ENCODE measurements at regions not wholly inside any gene's neighbourhood (a gene's known extent, or its start where the extent isn't known, plus 50 kb on each side); places are given as distances from the start of the nearest gene placed in this dataset.

DNA sequence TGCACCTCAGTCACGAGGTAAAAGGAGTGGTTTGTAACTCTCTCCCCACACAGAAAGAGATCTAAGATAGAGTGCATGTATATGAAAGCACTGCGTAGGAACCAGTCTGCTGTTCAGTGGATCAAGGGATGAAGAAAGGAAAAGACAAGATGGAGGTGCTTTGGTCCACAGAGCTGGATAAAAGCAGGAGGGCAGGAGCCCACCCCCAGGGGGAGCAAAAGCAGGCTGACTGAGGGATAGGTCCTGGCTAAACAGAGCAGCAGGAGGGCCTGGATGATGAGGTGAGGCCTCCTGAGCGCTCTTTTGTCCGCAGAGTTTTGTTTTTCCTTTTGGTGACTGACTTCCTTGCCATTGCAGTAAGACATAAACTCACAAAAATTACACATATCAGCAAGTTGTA lies 293.5 kb upstream of the C9orf72 start:
- H3K9me3 ChIP-seq (ENCODE audit: control insufficient read depth, insufficient read depth, low read length): peaks cover 2% of the 10 kb centered on the region
- H3K9ac ChIP-seq (ENCODE audit: low read depth, low read length): no peak overlapping the region
- H3K4me1 ChIP-seq (ENCODE audit: insufficient read depth, low read length): no peaks in the 10 kb centered on the region; the same call in 1 of the 2 replicates
- H3K36me3 ChIP-seq (ENCODE audit: insufficient read depth, low read length): no peaks in the 10 kb centered on the region

DNA sequence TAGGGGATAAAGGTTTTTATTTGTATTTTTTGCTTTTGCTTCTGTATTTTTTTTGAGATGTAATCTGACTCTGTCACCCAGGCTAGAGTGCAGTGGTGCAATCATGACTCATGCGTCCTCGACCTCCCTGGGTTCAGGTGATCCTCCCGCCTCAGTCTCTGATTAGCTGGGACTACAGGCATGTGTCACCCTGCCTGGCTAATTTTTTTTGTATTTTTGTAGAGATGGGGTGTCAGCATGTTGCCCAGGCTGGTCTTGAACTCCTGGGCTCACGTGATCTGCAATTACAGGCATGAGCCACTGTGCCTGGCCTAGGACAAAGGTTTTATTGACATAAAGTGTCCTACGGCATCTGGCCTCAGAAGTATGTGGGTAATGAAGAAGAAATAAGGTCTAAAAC lies 297.1 kb upstream of the C9orf72 start:
- Histone ChIP-seq H3K9ac (ENCODE audit: low read depth, low read length) (no peak overlapping the region), H3K36me3 (ENCODE audit: insufficient read depth, low read length) (no peaks in the 10 kb centered on the region), H3K9me3 (ENCODE audit: control insufficient read depth, insufficient read depth, low read length) (peaks cover 2% of the 10 kb centered on the region), H3K4me1 (ENCODE audit: insufficient read depth, low read length) (no peaks in the 10 kb centered on the region)

DNA sequence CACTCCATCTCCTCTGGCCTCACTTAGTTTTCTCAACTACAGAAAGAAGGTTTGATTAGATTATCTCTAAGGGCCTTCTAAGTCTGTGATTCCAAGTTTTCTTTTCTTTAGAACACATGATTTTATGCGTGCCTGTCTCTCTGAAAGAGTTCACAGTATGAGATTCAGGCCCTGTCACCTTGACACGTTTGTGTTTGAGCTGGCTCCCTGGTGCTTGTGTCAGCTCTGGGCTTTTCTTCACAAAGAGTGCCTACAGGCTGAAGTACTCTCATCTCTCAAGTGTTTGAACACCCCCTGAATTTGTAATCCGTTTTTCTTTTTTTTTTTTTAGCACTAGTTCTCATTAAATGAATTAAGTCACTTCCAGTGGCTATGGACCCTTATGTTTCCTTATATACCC lies 306.9 kb upstream of the C9orf72 start:
- Histone ChIP-seq H3K4me1 (ENCODE audit: insufficient read depth, low read length) (no peaks in the 10 kb centered on the region), H3K36me3 (ENCODE audit: insufficient read depth, low read length) (no peaks in the 10 kb centered on the region; the same call in 1 of the 2 replicates), H3K9me3 (ENCODE audit: control insufficient read depth, insufficient read depth, low read length) (peaks cover 8% of the 10 kb centered on the region; the same call in 1 of the 2 replicates), H3K9ac (ENCODE audit: low read depth, low read length) (no peak overlapping the region)

DNA sequence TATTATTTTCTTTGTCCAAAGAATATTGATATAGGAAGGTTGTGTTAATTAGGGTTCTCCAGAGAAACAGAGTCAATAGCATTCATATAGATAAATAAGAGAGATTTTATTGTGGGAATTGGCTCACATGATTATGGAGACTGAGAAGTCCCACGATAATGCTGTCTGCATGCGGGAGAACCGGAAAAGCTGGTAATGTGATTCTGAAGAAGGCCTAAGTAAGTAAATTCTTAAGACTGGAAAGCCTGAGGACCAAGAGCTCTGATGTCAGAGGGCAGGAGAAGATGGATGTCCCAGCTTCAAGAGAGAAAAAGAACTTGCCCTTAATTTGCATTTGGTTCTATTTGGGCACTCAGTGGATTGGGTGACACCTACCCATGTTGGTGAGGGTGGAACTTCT lies 307.4 kb upstream of the C9orf72 start:
- peaks cover 8% of the 10 kb centered on the region; the same call in 1 of the 2 replicates for H3K9me3 ChIP-seq (ENCODE audit: control insufficient read depth, insufficient read depth, low read length)
- no peaks in the 10 kb centered on the region for H3K4me1 ChIP-seq (ENCODE audit: insufficient read depth, low read length)

DNA sequence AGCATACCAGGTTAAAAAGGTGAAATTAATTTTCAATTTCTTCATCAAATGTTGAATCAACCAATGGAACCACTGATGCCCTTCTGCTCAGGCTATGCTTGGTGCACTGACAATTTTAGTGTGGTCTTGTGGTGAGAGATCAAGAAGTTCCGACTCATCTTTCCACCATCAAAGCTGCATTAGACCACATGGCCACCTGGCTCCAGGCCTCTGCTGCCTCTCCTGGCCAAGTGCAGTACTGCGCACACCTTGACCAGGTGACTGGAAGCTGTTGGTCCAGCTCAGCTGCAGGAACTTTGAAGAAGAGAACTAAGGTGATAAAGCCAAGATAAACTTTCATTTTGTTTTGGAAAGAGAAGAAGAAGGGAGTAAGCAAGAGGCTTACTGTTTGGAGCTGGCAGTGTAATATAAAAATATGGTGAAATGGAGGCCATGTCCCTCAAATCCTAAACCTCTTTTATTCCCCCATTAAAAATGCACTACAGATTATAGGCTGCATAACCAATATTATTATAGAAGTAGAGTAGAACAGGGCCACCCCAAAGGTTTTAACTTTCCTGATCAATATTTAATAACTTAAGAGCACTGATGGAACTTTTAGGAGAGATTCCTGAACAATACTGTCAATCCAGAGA lies 315.5 kb upstream of the C9orf72 start:
- Histone ChIP-seq H3K9me3 (ENCODE audit: control insufficient read depth, insufficient read depth, low read length) (peaks cover 5% of the 10 kb centered on the region; the same call in 1 of the 2 replicates), H3K9ac (ENCODE audit: low read depth, low read length) (no peak overlapping the region), H3K36me3 (ENCODE audit: insufficient read depth, low read length) (no peaks in the 10 kb centered on the region), H3K4me1 (ENCODE audit: insufficient read depth, low read length) (no peaks in the 10 kb centered on the region)

More for the DNA sequence above, 307.4 kb upstream of the C9orf72 start:
- Histone ChIP-seq H3K9ac (ENCODE audit: low read depth, low read length) (no peak overlapping the region), H3K36me3 (ENCODE audit: insufficient read depth, low read length) (no peaks in the 10 kb centered on the region; the same call in 1 of the 2 replicates)

DNA sequence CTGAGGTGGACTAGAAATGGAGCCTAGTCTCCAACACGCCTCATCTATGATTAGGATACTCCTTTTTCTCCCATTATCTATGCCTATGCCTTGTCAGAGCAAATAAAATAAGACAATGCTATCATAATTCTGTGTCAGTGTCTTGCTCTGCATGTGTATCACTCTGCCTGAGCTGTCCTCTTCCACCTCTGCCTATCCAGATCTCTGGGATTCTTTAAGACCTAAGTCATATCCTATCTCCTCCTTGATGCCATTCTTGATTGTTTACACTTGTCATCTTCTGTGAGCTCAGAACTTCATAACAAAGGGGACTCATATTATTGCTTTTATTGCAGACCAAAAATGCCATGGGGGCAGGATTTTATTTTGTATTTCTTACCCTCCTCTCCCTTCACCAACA lies 351.2 kb upstream of the C9orf72 start:
- Histone ChIP-seq H3K36me3 (ENCODE audit: insufficient read depth, low read length) (no peaks in the 10 kb centered on the region), H3K4me1 (ENCODE audit: insufficient read depth, low read length) (no peaks in the 10 kb centered on the region), H3K9ac (ENCODE audit: low read depth, low read length) (no peak overlapping the region), H3K9me3 (ENCODE audit: control insufficient read depth, insufficient read depth, low read length) (no peaks in the 10 kb centered on the region)

DNA sequence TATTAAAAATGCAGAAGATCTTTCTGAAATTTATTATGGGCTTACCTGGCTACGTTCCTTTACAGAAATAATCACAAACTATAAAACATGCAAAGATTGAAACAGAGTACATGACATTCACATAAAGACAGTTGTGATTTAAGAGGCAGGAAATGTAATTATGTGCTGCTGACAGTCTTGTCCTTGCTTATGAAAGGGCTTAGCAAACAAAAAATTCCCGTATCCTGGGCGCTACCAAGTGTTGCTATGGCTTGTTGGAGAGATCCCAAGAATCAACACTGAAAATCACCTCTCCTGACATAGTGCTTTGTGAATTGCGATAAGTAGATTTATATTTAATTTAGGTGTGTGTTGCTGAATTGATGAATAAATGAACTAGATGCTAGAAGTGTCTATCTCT lies 352.5 kb upstream of the C9orf72 start:
- H3K9me3 ChIP-seq (ENCODE audit: control insufficient read depth, insufficient read depth, low read length): no peaks in the 10 kb centered on the region
- no peak overlapping the region for H3K9ac ChIP-seq (ENCODE audit: low read depth, low read length)
- H3K4me1 ChIP-seq (ENCODE audit: insufficient read depth, low read length): no peaks in the 10 kb centered on the region
- H3K36me3 ChIP-seq (ENCODE audit: insufficient read depth, low read length): no peaks in the 10 kb centered on the region

DNA sequence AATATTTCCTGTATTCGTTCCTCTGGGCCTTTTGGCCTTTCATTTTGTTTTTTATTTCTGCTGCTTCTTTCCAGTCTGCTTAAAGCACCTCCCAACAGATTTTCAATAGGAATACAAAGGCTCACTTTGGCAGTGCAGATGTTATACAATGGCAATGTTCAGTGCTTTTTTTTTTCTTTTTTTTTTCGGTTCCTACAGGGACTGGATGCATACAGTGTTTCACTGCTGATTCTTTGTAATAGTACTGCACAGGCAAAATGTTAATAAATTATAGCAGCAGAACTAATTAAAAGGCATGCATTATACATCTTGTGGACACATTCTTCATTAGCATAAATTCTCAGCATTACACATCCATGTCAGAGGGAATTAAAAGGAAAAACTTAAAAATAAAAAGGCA lies 356.6 kb upstream of the C9orf72 start:
- Histone ChIP-seq H3K9ac (ENCODE audit: low read depth, low read length) (no peak overlapping the region), H3K36me3 (ENCODE audit: insufficient read depth, low read length) (no peaks in the 10 kb centered on the region), H3K4me1 (ENCODE audit: insufficient read depth, low read length) (no peaks in the 10 kb centered on the region), H3K9me3 (ENCODE audit: control insufficient read depth, insufficient read depth, low read length) (no peaks in the 10 kb centered on the region)

DNA sequence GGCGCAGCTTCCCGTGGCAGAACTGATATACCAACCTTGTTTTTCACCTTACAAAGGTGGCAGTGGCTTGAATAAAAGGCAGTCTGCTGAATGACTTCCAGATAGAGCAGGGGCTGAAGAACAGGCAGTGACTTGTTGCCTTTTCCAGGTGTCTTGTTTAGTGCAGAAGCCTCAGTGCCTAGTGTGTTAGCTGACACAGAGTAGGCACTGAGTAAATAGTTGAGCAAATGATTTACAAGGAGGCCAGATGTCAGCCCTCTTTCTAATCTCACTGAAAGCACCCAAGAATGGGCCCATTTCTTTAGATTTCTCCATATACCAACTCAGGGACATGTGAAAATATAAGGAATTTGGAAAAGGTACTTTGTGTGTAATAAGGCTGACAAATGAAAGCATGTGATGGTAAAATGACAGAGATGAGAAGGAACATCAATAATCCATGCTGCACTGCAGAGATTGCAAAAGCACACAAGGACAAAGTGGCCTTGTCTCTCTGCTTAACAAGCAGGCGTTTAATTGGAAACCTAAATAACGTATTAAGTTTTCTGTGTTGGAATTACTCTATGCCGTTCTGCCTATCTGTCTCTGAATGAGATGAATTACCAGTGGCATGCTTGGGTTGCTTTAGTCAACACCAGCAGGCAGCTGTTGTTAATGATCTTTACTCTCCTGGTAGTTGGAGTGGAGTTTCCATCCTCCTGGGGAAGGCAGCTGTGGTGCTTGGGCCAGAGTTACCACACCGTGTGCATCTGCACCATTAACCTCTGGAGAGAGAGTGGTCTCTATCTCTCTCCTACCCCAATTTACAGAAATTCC lies 360.1 kb upstream of the C9orf72 start:
- H3K9me3 ChIP-seq (ENCODE audit: control insufficient read depth, insufficient read depth, low read length): no peaks in the 10 kb centered on the region
- H3K36me3 ChIP-seq (ENCODE audit: insufficient read depth, low read length): no peaks in the 10 kb centered on the region
- H3K9ac ChIP-seq (ENCODE audit: low read depth, low read length): no peak overlapping the region
- H3K4me1 ChIP-seq (ENCODE audit: insufficient read depth, low read length): no peaks in the 10 kb centered on the region

DNA sequence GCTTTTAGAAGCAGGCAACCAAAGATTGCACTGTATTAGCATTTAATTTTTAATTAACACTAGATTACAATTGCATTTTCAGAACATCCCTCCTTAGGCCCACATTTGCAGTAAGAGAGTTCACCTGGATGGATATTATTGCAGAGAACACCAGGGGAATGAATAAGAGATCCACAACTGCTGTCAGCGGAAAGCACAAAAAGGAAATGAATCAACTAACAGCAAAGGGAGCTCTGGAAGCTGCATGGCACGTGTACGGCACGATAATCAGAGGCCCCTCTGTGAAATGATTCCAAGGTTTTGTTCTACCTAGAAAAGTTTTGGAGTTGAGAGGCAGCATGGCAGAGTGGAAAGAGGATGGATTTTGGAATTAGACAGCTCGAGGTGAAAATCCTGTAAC lies 361.2 kb upstream of the C9orf72 start:
- Histone ChIP-seq H3K9ac (ENCODE audit: low read depth, low read length) (no peak overlapping the region), H3K36me3 (ENCODE audit: insufficient read depth, low read length) (no peaks in the 10 kb centered on the region), H3K9me3 (ENCODE audit: control insufficient read depth, insufficient read depth, low read length) (no peaks in the 10 kb centered on the region), H3K4me1 (ENCODE audit: insufficient read depth, low read length) (no peaks in the 10 kb centered on the region)

DNA sequence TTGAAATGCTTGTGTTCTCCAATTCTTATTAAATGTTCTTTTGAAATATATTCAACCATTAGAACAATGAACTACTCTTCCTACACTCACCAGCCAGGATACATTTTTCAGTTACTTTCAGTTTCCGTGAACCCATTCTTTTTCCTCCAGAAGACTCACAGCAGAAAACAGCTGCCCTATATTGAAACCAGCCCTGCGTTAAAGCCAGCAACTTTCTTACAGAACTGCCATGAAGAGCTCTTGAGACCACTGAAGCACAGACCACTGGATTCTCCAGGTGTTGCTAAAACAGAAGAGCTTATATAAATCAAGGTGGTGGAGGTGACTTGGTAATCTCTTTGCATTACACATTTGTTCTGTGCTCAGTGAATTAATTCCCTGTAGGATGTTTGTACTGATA lies 365.9 kb upstream of the C9orf72 start:
- Histone ChIP-seq H3K9me3 (ENCODE audit: control insufficient read depth, insufficient read depth, low read length) (no peaks in the 10 kb centered on the region), H3K36me3 (ENCODE audit: insufficient read depth, low read length) (no peaks in the 10 kb centered on the region), H3K9ac (ENCODE audit: low read depth, low read length) (no peak overlapping the region), H3K4me1 (ENCODE audit: insufficient read depth, low read length) (peaks cover 18% of the 10 kb centered on the region; the same call in 1 of the 2 replicates)

DNA sequence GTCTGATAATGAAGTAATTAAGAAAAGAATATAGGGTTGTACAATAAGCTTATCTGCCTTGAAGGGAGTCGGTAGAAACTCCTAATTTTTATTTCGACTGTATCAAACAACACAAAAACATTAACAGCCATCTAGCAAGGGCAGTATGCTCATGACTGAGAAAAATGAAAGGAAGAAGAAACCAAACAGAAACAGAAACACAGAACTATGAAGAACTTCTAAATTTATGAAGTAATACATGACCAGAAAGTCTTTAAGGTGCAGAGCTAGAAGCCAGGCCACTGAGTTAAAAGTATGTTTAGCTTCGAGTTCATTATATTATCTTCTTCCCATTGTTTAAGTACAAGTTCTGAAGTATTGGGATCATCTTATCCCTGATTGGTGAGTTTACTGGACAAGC lies 367.3 kb upstream of the C9orf72 start:
- no peaks in the 10 kb centered on the region for H3K9me3 ChIP-seq (ENCODE audit: control insufficient read depth, insufficient read depth, low read length)
- H3K9ac ChIP-seq (ENCODE audit: low read depth, low read length): no peak overlapping the region
- no peaks in the 10 kb centered on the region for H3K36me3 ChIP-seq (ENCODE audit: insufficient read depth, low read length)
- H3K4me1 ChIP-seq (ENCODE audit: insufficient read depth, low read length): peaks cover 25% of the 10 kb centered on the region; the same call in 1 of the 2 replicates

DNA sequence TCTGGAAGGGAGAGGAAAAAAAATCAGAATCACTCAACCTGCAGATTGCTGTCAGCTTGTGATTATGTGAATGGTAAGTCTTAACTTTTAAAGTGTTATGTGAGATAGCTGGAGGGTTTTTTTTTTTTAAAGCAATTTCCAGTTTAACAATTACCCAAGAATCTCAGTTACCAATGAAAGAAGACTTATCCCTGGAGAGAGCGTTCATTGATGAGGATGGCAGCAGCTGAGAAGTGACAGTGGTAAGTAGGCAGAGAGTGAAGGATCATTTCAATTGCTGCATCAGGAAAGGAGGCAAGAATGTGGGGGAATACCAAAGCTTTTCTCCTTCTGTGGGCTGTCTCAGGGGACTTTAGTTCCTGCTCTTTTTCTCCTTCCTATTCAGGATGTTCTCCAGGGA lies 370.2 kb upstream of the C9orf72 start:
- no peak overlapping the region for H3K9ac ChIP-seq (ENCODE audit: low read depth, low read length)
- H3K36me3 ChIP-seq (ENCODE audit: insufficient read depth, low read length): no peaks in the 10 kb centered on the region
- no peaks in the 10 kb centered on the region for H3K9me3 ChIP-seq (ENCODE audit: control insufficient read depth, insufficient read depth, low read length)
- H3K4me1 ChIP-seq (ENCODE audit: insufficient read depth, low read length): peaks cover 27% of the 10 kb centered on the region; the same call in 1 of the 2 replicates

DNA sequence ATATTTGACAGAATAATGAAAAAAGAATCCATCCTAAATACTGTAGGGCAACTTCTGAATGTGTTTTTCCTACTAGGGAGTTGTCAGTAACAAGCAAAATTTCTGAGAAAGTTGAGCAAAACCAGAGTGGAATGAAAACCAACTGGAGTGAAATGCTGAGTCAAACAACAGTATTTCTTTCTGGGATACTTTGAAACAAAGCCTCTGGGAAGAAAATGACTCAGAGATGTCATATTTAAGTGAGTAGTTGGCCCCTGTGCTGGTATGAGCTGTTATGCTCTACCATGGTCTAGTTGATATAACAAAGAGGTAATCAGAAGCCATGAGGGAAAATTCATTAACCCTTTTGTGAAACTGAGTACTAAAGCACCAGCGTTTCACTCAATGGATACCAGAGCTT lies 372.1 kb upstream of the C9orf72 start:
- Histone ChIP-seq H3K36me3 (ENCODE audit: insufficient read depth, low read length) (no peaks in the 10 kb centered on the region), H3K4me1 (ENCODE audit: insufficient read depth, low read length) (peaks cover 27% of the 10 kb centered on the region; the same call in 1 of the 2 replicates), H3K9ac (ENCODE audit: low read depth, low read length) (no peak overlapping the region), H3K9me3 (ENCODE audit: control insufficient read depth, insufficient read depth, low read length) (no peaks in the 10 kb centered on the region)

DNA sequence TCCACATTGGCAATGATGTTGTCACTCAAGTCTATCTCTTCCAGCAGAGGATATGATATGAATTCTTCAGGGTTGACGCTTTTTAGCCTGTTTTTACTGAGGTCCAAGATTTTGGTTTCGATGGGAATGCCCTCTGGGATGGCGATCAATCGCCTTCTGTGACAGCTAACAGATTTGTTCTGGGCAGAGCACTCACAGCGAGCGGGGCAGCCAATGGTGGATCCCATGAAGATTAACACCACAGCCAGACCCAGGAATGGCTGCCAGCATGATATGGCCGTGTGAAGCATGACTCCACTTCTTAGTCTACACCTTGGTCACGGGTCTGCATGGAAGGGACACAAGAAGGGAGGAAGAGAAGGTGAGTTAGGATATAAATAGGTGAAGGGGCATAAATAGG lies 377.1 kb upstream of the C9orf72 start:
- H3K9me3 ChIP-seq (ENCODE audit: control insufficient read depth, insufficient read depth, low read length): no peaks in the 10 kb centered on the region
- H3K36me3 ChIP-seq (ENCODE audit: insufficient read depth, low read length): no peaks in the 10 kb centered on the region
- no peak overlapping the region for H3K9ac ChIP-seq (ENCODE audit: low read depth, low read length)
- 0 out of 2 replicates have a peak, but pooled peaks cover 4% of the 10 kb centered on the region for H3K4me1 ChIP-seq (ENCODE audit: insufficient read depth, low read length)
